ENCODE measurements at regions not wholly inside any gene's neighbourhood (a gene's known extent, or its start where the extent isn't known, plus 50 kb on each side); places are given as distances from the start of the nearest gene placed in this dataset.

DNA sequence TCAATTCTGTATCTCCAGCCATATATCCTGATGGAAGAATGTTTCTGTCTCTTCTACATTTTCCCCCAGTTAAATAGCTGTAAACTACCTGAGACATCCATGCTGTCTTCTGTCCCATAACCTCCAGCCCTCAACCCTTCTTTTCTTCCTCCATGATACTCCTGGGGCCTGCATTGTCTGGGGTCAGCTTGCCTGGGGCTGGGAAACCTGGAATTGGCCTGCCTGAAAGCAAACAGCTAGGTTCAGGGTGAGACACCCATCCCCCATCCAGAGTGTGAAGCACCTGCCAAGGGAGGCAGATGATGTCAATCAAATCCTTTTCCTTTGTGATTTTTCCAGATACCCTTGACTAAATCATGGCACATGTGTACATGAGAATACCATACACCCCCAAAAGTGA is 313.7 kb upstream of the MGAT5 start:
- TF ChIP-seq, protein P1, sequence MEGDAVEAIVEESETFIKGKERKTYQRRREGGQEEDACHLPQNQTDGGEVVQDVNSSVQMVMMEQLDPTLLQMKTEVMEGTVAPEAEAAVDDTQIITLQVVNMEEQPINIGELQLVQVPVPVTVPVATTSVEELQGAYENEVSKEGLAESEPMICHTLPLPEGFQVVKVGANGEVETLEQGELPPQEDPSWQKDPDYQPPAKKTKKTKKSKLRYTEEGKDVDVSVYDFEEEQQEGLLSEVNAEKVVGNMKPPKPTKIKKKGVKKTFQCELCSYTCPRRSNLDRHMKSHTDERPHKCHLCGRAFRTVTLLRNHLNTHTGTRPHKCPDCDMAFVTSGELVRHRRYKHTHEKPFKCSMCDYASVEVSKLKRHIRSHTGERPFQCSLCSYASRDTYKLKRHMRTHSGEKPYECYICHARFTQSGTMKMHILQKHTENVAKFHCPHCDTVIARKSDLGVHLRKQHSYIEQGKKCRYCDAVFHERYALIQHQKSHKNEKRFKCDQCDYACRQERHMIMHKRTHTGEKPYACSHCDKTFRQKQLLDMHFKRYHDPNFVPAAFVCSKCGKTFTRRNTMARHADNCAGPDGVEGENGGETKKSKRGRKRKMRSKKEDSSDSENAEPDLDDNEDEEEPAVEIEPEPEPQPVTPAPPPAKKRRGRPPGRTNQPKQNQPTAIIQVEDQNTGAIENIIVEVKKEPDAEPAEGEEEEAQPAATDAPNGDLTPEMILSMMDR (conservative IDR thresholded peaks at IDR 0.05; ENCODE audit: low read depth in 2 of 2), result no peak
- TF ChIP-seq, protein P2, sequence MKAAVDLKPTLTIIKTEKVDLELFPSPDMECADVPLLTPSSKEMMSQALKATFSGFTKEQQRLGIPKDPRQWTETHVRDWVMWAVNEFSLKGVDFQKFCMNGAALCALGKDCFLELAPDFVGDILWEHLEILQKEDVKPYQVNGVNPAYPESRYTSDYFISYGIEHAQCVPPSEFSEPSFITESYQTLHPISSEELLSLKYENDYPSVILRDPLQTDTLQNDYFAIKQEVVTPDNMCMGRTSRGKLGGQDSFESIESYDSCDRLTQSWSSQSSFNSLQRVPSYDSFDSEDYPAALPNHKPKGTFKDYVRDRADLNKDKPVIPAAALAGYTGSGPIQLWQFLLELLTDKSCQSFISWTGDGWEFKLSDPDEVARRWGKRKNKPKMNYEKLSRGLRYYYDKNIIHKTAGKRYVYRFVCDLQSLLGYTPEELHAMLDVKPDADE (IDR thresholded peaks at IDR 0.05), result no peak

Measured in GM23338 (cell line).